GM19324 (cell line): ENCODE measurements at regions not wholly inside any gene's neighbourhood (a gene's known extent, or its start where the extent isn't known, plus 50 kb on each side); places are given as distances from the start of the nearest gene placed in this dataset.
"Not testable (repeated sequence)": the region's sequence is repeated elsewhere in the genome, so short reads cannot be mapped to it uniquely, and the experiment has no call there.

ENCODE experiments used
- ATAC-seq: cut with Tn5 transposase; IDR thresholded peaks from one replicate; pipeline ENCODE4 v1.9.1; 2021; ENCODE audit warnings: mild to moderate bottlenecking, moderate library complexity; ENCODE audit not compliant: unreplicated experiment, low FRiP score

GRCh38 chr16:75971334-75971733 lies 245.0 kb upstream of the CPHXL start:
- no peak for ATAC-seq

GRCh38 chr16:75983296-75983695 lies 257.0 kb upstream of the CPHXL start:
- ATAC-seq = no peak

- no peak for ATAC-seq
These were observed 257.6 kb upstream of the CPHXL start for GRCh38 chr16:75983741-75984381.

DNA sequence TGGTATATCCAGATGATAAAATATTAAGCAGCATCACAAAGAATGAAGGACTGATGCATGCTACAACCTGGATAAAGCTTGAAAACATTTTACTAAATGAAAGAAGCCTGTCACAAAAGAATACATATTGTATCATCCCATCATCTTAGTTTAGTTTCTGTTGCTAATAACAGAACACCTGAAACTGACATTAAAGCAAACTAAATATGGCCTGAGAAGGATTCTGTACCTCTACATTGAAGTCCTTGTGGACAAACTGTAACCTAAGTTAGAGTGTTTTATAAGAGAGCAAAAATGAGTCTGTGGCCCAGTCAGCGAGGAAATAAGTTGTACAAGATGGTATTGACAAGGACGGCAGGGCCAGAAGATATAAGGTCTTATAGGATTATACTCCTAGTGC lies 261.0 kb upstream of the CPHXL start:
- no peak for ATAC-seq

DNA sequence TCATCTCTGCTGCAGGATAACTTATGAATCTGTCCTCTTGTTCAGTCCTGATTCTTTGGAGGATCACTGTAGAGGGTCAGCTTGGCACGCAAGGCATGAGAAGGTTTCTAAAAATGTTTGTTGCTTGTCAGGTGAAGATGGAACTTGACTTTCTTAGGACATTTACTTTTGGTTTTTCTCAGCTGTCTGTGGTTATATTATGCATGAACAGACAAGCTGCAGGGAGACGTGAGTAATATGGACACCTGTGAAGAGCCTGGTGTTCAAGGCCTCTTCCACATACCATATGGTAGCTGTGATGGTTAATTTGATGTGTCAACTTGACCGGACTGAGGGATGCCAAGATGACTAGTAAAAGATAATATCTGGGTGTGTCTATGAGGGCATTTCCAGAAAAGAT lies 270.2 kb upstream of the CPHXL start:
- ATAC-seq = peak; percentile 52

- no peak for ATAC-seq
These were observed 271.3 kb upstream of the CPHXL start for GRCh38 chr16:75997606-75998005.

DNA sequence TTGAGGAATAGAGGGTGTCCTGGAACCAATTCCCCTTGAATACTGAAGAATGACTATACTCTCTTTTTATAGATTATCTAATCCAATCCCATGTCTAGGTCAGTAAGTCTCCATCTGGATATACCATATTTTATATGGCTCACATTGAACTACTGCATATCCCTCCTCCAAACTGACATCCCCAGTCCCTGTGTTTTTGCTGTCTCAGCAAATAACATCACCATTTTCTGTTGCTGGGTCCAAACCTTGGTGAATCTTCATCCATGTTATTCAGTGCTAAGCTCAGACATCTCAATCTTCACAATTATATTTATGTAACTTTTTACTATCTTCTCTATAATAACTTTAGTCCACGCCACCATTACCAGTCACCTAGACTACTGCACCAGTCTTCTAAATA lies 269.6 kb upstream of the CNTNAP4 start:
- ATAC-seq = no peak

- ATAC-seq = no peak
These were observed 253.4 kb upstream of the CNTNAP4 start for GRCh38 chr16:76023835-76024234.

DNA sequence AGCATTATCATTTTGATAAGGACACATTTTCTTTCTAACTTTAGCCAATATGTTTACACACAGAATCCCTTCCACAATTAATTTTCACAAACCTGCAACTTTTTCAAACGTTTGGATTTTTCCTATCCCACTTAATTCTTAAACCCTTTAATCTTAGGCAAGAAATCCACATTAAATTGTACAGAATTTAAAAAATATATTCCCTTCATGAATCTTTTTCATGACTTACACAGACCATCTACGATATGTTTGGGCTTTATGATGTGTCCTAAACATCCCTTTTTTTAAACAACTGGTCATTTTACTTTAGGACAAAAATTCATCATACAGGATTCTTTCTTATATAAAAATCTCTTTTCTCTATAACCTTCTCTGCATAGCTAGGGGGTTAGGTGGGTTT lies 241.5 kb upstream of the CNTNAP4 start:
- no peak for ATAC-seq

GRCh38 chr16:76038097-76038496 lies 239.1 kb upstream of the CNTNAP4 start:
- no peak for ATAC-seq

- ATAC-seq = no peak
These were observed 224.5 kb upstream of the CNTNAP4 start for GRCh38 chr16:76052725-76053124.

- ATAC-seq = no peak
These were observed 218.0 kb upstream of the CNTNAP4 start for GRCh38 chr16:76059186-76059585.

- no peak for ATAC-seq
These were observed 217.5 kb upstream of the CNTNAP4 start for GRCh38 chr16:76059701-76060100.

- ATAC-seq = no peak
These were observed 205.5 kb upstream of the CNTNAP4 start for GRCh38 chr16:76071690-76072089.

GRCh38 chr16:76081967-76082366 lies 195.2 kb upstream of the CNTNAP4 start:
- ATAC-seq = no peak

DNA sequence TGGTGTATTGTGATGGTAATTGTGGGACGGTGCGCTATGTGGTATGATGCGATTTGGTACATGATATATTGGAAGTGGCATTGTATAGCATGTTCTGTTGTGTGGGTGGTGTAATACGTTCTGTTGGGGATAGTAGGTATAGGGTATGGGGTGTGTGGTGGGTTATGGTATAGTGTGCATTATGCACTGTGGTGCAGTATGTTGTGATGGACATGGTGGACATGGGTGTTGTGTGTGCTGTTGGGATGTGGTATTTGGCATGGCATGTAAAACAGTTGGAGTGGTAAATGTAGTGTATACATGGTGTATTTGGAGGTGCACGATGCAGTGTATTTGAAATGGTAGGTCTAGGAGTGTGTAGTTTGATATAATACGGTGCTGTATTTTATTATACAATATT lies 170.6 kb upstream of the CNTNAP4 start:
- ATAC-seq = no peak

DNA sequence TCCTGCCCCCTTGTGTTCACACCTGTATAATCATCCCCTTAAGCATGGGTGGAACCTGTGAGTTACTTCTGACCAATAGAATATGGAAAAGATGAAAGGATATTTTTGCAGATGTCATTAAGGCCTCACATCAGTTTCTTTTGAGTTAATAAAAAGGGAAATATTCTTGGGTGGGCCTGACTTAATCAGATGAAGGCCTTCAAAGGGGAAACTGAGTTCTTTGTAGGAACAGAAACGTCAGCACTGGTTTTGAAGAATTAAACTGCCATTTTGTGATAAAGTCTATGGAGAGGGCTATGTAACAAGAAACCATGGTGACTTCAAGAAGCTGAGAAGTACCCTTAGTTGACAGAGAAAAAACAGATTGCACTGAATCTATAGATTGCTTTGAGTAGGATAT lies 168.7 kb upstream of the CNTNAP4 start:
- ATAC-seq = no peak

DNA sequence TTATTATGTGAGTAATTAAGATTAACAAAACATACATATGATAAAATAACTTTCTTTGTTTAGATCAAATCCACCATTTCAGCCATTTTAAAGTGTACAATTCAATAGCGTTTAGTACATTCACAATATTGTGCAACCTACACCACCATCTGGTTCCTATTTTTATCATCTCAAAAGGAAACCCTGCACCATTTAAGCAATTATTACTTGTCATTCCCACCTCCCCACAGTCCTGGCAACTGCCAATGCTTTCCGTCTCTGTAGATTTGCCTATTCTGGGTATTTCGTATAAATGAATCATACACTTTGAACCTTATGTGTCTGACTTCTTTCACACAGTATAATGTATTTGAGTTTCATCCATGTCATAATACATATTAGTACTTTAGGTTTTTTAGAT lies 162.5 kb upstream of the CNTNAP4 start:
- ATAC-seq = no peak

DNA sequence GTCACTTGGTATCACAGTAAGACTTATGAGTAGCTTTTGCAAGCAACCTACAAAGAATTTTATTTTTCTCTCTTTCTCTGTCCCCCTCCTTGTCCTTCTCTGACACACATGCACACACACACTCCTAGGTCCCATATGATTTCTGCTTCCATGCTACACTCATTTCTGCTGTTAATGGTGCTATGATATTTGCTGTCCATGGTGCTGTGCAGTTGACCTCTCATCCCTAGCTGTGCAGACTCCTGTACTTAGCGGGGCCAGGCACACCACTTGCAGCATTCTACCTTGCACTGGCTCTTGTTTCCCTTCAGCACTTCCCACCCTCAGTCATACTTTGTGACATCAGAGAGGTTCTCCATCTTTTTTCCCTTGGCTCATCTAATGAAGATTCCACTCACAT lies 158.9 kb upstream of the CNTNAP4 start:
- ATAC-seq = no peak

DNA sequence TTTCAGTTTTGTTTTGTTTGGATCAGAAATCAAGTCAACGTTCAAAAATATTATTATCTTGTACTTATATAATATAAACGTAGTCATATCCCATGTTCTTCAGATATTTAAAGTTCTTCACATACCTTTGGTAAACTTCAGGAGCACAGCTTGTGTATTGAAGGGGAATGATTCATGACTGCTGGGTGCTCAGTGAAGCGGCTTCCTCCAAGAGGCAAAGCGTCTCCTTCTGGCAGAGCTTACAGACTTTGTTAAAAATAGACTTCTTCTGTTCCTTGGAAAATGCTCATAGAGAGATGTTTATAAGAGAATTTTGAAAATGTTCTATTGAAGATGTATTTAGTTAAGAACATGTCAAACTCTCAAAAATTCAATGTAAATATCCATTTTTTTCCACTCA lies 155.6 kb upstream of the CNTNAP4 start:
- no peak for ATAC-seq

DNA sequence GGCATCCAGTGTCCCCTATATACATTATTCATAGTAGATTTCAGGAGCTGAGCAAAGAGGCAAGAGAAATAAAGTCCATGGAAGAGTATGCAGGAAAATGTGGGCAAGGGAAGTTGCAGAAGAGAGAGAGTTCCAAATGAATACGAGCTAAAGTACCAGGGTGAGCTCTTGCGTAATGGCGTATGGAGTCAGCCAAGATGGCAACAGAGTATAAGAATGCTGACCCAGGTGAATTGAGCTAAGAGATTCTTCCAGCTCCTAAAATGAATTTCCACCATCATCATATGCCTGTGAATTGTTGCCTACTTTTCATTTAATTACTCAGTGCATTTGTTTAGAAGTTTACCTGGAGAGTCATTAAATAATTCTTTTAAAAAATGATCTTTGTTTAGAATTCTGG lies 153.2 kb upstream of the CNTNAP4 start:
- no peak for ATAC-seq

- ATAC-seq = no peak
These were observed 151.3 kb upstream of the CNTNAP4 start for GRCh38 chr16:76125871-76126270.

GRCh38 chr16:76138056-76138455 lies 139.1 kb upstream of the CNTNAP4 start:
- not testable (repeated sequence) for ATAC-seq
